IPS DF 19.7 (cell line): ENCODE measurements at regions not wholly inside any gene's neighbourhood (a gene's known extent, or its start where the extent isn't known, plus 50 kb on each side); places are given as distances from the start of the nearest gene placed in this dataset.

ENCODE experiments used
- DNase-seq: peaks from one replicate; pipeline ENCODE4 v3.0.0-alpha.2; 2013; ENCODE audit warnings: low read depth, low spot score

DNA sequence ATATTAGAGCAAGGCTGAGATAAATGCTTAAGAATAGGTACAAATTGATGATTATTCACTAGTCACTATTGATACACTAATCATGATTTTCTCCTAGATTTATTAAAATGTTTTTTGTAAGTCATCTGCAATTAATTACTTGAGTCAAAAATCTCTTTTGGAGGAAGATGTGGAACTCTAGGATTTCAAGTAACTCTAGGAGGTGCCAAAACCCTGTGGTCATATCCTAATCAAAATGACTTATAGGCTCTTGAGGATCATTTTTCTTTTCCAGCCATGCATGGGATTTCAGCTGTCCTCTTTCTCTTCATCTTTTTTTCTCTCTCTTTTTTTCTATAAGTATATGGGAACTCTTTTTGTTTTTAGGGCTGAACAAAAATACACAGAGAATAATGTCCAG is 141.8 kb upstream of the CD180 start:
- no peak for DNase-seq

GRCh38 chr5:67337751-67338150 is 141.2 kb upstream of the CD180 start:
- DNase-seq, result no peak

GRCh38 chr5:67335426-67335825 is 138.8 kb upstream of the CD180 start:
- no peak for DNase-seq

DNA sequence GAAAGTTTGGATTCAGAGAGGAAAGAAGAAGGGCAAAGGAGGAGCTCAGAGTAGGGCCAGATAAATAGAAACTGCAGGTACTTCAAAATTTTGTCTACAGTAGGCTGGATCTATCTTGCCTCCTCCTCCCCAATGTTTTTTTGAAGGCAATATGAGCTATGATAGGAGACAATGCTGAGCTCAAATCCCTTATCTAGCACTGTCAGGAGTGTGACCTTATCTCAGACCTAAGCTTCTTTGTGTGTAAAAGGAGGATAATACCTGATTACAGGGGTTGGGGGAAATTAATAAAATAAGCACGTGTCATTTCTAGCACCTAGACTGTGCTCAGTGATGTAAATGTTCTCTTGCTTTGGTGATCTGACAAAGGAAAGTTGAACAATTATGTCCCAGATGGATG is 137.8 kb upstream of the CD180 start:
- DNase-seq, result no peak

- DNase-seq, result no peak
These were observed 136.6 kb upstream of the CD180 start for GRCh38 chr5:67333171-67333570.

- no peak for DNase-seq
These were observed 134.8 kb upstream of the CD180 start for GRCh38 chr5:67331296-67331925.

- DNase-seq, result no peak
These were observed 123.5 kb upstream of the CD180 start for GRCh38 chr5:67319935-67320725.

DNA sequence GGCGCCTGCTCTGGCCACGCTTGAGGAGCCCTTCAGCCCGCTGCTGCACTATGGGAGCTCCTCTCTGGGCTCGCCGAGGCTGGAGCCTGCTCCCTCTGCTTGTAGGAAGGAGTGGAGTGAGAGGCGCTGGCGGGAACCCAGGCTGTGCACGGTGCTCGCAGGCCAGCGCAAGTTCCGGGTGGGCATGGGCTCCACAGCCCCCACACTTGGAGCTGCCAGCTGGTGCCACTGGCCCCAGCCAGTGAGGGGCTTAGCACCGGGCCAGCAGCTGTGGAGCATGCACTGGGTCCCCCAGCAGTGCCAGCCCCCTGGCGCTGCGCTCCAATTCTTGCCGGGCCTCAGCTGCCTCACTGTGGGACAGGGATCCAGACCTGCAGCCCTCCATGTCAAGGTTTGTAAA is 122.1 kb upstream of the CD180 start:
- DNase-seq, result no peak

DNA sequence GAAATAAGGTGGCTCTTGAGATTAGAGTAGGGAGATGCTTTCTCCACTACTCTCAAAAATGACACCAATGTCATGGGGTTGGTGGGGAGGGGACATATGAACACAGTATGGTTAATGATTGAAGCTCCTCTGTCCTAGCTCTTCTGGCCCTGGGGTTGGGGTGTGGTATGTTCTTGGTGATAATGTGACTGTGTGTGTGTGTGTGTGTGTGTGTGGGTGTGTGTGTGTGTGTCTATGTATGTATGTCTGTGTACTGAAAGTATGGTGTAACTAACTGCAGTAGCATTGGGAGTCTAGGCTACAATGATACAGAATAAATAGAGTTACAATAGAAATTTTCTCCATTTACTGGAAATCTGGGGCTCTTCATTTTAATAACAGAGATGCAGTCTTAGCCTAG is 121.0 kb upstream of the CD180 start:
- DNase-seq, result no peak

DNA sequence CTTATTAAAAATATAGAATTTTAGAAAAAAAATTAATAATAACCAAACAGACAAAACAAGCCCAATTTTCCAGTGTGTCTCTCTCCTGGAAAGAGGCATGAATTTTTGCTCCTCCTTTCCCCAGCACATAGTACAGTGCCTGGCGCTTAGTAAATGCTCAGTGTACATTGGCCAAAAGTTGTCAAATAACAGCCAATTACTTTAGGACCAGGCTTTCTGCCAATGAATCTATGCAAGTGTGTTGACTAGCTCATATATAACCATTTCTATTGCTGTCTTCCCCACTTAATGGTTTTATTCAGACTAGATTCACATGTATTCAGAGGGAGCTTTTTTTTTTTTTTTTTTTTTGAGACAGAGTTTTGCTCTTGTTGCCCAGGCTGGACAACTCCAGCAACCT is 120.1 kb upstream of the CD180 start:
- no peak for DNase-seq

DNA sequence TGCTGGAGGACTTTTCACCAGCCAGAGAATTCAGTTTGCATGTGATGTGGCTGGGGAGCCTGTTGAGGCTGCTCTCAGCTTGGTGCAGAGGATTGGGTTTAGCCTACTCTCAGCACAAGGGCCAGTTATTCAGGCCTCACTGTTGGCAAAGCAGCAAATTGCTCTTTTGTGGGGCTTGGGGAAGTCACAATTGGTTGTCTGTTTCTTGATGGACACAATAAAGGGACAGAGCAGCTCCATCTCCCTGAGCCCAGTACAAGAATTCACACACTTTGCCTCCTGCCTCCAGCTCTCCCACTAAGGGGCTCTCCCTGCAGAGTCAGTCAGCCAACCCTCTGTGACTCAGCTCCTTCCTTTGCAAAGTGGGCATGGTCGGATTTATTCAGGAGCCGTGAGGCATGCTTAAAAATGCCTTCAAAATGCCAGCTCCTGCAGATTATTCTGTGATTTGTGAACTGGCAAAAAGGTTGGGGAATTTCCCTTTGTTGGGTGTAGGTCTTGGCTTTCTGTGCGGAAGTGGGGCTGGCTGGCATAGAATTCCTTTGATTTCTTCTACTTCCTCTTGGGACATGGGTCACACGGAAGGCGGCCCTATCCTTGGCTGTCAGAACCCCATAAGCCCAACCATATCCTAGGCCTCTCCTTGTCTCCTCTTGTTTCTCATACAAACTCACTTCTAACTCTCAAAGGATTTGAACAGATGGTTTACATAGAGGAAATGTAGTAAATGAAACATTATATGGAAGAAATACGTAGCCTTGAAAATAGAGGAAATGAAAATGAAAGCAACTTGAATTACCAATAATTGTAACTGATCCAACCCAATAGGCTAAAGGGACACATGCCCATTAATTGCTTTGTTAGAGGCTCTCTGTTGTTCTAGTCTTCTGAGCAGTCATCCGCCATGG is 118.7 kb upstream of the CD180 start:
- no peak for DNase-seq

GRCh38 chr5:67311701-67312100 is 115.1 kb upstream of the CD180 start:
- no peak for DNase-seq

DNA sequence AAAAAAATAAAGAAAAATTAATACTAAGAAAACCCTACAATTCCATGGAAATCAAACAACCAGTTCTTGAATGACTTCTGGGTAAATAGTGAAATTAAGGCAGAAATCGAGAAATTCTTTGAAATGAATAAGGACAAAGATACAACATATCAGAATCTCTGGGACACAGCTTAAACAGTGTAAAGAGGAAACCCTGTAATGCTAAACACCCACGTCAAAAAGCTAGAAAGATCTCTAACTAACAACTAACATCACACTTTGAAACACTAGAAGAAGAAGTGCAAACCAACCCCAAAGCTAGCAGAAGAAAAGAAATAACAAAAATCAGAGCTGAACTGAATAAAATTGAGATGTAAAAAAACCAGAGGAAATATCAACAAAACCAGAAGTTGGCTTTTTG is 114.6 kb upstream of the CD180 start:
- no peak for DNase-seq

GRCh38 chr5:67310740-67311139 is 114.1 kb upstream of the CD180 start:
- DNase-seq, result no peak

GRCh38 chr5:67310169-67310568 is 113.6 kb upstream of the CD180 start:
- no peak for DNase-seq

GRCh38 chr5:67308988-67309688 is 112.5 kb upstream of the CD180 start:
- no peak for DNase-seq

GRCh38 chr5:67306965-67307607 is 110.5 kb upstream of the CD180 start:
- DNase-seq, result no peak

GRCh38 chr5:67305913-67306710 is 109.5 kb upstream of the CD180 start:
- no peak for DNase-seq

DNA sequence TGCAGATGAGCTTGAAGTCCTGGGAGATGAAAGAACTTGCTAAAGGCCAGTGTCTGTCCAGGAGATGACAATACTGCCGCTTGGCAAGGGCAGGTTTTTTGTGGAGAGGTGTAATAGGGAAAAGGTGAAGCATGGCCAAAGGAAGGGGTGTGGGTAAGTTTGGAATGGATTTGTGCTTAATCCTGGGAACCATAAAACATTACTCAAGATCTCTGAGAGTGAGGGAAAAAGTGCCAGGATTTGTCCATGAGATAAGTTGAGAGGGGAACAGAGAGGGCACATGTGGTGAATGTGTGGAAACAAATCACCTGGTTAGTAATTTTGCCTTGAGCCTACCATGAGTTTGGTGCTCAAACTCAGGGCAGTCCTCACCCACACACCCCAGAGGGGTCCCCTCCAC is 108.8 kb upstream of the CD180 start:
- DNase-seq, result no peak

- no peak for DNase-seq
These were observed 106.8 kb upstream of the CD180 start for GRCh38 chr5:67303356-67303755.
